CD1c-positive myeloid dendritic cell (primary cell): ENCODE measurements at regions not wholly inside any gene's neighbourhood (a gene's known extent, or its start where the extent isn't known, plus 50 kb on each side); places are given as distances from the start of the nearest gene placed in this dataset.

ENCODE experiments used
- DNase-seq: peaks from one replicate; pipeline ENCODE4 v3.0.0-alpha.2; 2016; ENCODE audit errors: extremely low spot score

GRCh38 chr12:76706761-76707160 lies 57.2 kb upstream of the ZDHHC17 start:
- DNase-seq, result no peak

GRCh38 chr12:76707772-76708171 lies 56.1 kb upstream of the ZDHHC17 start:
- no peak for DNase-seq

GRCh38 chr12:76708296-76708695 lies 55.6 kb upstream of the ZDHHC17 start:
- DNase-seq, result no peak

- no peak for DNase-seq
Measured at GRCh38 chr12:76711241-76711640, 52.7 kb upstream of the ZDHHC17 start.

- DNase-seq, result no peak
Measured at GRCh38 chr12:76713130-76713529, 50.8 kb upstream of the ZDHHC17 start.

- no peak for DNase-seq
Measured at GRCh38 chr12:76713986-76714385, 49.9 kb upstream of the ZDHHC17 start.
